SK-MEL-5 (cell line): ENCODE measurements at regions not wholly inside any gene's neighbourhood (a gene's known extent, or its start where the extent isn't known, plus 50 kb on each side); places are given as distances from the start of the nearest gene placed in this dataset.
"Not testable (repeated sequence)": the region's sequence is repeated elsewhere in the genome, so short reads cannot be mapped to it uniquely, and the experiment has no call there.

ENCODE experiments used
- DNase-seq: peaks from one replicate; pipeline ENCODE4 v3.0.0-alpha.2; 2016; ENCODE audit warnings: low read depth, low spot score
- in situ Hi-C: cut with HindIII; loops from 2 replicates; pipeline ENCODE4 v1.10.0; 2016; ENCODE audit warnings: low sequenced_read_pairs, high pct_unique_total_duplicates, low pct_unique_long_range_greater_than_20kb

GRCh38 chrX:69431420-69431819 lies 72.7 kb upstream of the NALF2 start:
- in situ Hi-C loops, result no loop called here
- DNase-seq, result no peak

- in situ Hi-C loops, result no loop called here
- no peak for DNase-seq
Observed at GRCh38 chrX:69430785-69431184, 73.3 kb upstream of the NALF2 start.

GRCh38 chrX:69429339-69430015 lies 74.6 kb upstream of the NALF2 start:
- DNase-seq, result no peak
- in situ Hi-C loops, result no loop called here

- no peak for DNase-seq
- in situ Hi-C loops, result no loop called here
Observed at GRCh38 chrX:69428216-69428615, 75.9 kb upstream of the NALF2 start.

GRCh38 chrX:69424910-69425309 lies 79.2 kb upstream of the NALF2 start:
- in situ Hi-C loops, result no loop called here
- no peak for DNase-seq

GRCh38 chrX:69424161-69424560 lies 80.0 kb upstream of the NALF2 start:
- DNase-seq, result peak; percentile 8
- in situ Hi-C loops, result no loop called here

GRCh38 chrX:69422208-69422607 lies 81.9 kb upstream of the NALF2 start:
- DNase-seq, in situ Hi-C loops: not testable (repeated sequence)

GRCh38 chrX:69415698-69416097 lies 88.4 kb upstream of the NALF2 start:
- in situ Hi-C loops, result no loop called here
- no peak for DNase-seq

- DNase-seq, result no peak
- in situ Hi-C loops, result no loop called here
Observed at GRCh38 chrX:69412661-69413060, 91.5 kb upstream of the NALF2 start.

GRCh38 chrX:69398881-69399280 lies 105.2 kb upstream of the NALF2 start:
- no peak for DNase-seq
- in situ Hi-C loops, result no loop called here

- DNase-seq, result no peak
- in situ Hi-C loops, result no loop called here
Observed at GRCh38 chrX:69396916-69397315, 107.2 kb upstream of the NALF2 start.

- no peak for DNase-seq
- in situ Hi-C loops, result no loop called here
Observed at GRCh38 chrX:69395306-69395705, 108.8 kb upstream of the NALF2 start.

- no peak for DNase-seq
- in situ Hi-C loops, result no loop called here
Observed at GRCh38 chrX:69389101-69389501, 115.0 kb upstream of the NALF2 start.

- DNase-seq, result peak; percentile 1
- in situ Hi-C loops, result no loop called here
Observed at GRCh38 chrX:69388526-69388925, 115.6 kb upstream of the NALF2 start.

GRCh38 chrX:69387567-69388487 lies 116.3 kb upstream of the NALF2 start:
- peak; percentile 64 for DNase-seq
- in situ Hi-C loops, result no loop called here

GRCh38 chrX:69386681-69387080 lies 117.4 kb upstream of the NALF2 start:
- DNase-seq, result no peak
- in situ Hi-C loops, result no loop called here

- no peak for DNase-seq
- in situ Hi-C loops, result no loop called here
Observed at GRCh38 chrX:69379412-69379811, 124.7 kb upstream of the NALF2 start.

- in situ Hi-C loops, result no loop called here
Observed at GRCh38 chrX:69374569-69374968, 129.6 kb upstream of the NALF2 start.

GRCh38 chrX:69372435-69372834 lies 131.7 kb upstream of the NALF2 start:
- DNase-seq, result no peak
- in situ Hi-C loops, result no loop called here

More at GRCh38 chrX:69374569-69374968, 129.6 kb upstream of the NALF2 start:
- no peak for DNase-seq
